ENCODE measurements at regions not wholly inside any gene's neighbourhood (a gene's known extent, or its start where the extent isn't known, plus 50 kb on each side); places are given as distances from the start of the nearest gene placed in this dataset.

DNA sequence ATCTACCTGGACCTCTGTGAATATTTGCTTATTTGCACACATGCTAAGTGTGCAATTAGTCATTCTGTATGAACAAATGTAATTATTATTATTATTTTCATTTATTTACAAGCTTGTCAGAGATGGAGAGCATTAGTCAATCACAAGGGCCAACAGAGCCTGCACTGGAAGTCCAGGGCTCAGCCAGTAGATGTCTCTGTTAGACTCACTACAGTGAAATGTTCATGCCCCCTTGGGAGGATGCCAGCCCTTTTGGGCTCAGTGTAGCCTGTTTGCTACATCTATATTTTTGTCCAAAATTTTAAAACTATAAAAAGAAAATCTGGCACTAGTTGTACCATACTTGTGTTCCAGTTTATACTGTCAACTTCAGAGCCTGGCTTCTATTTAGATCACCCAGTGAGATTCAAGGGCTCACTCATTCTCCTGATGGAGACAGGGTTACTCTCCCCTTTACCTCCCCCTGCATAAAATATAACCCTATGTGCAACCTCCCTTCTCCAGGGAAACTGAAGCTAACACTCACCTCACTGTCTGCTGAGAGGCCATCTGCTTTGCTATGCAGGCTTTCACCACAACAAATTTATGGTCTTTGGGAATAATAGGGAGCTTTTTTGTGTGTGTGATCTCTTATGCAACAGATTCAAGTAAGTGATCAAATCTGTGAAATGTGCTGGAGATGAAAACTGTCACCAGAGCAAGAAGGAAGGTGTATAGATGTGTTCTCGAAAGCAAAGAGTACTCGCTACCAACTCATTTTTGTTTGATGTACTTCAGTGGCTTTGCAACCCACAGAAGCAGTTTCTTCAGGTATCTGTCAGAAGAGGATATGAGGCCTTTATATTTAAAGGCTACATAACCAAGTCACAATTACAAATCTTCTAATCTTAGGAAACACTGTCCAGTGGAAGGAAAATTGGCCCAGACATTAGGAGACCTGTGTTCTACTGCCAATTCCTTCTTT is 99.9 kb upstream of the TLE4 start:
- in situ Hi-C loops (cut with HindIII; ENCODE audit: low sequenced_read_pairs) = no loop called here
- H3K4me3 ChIP-seq (ENCODE audit: low read depth, low read length) = no peak overlapping the region
- TF ChIP-seq, protein P1, sequence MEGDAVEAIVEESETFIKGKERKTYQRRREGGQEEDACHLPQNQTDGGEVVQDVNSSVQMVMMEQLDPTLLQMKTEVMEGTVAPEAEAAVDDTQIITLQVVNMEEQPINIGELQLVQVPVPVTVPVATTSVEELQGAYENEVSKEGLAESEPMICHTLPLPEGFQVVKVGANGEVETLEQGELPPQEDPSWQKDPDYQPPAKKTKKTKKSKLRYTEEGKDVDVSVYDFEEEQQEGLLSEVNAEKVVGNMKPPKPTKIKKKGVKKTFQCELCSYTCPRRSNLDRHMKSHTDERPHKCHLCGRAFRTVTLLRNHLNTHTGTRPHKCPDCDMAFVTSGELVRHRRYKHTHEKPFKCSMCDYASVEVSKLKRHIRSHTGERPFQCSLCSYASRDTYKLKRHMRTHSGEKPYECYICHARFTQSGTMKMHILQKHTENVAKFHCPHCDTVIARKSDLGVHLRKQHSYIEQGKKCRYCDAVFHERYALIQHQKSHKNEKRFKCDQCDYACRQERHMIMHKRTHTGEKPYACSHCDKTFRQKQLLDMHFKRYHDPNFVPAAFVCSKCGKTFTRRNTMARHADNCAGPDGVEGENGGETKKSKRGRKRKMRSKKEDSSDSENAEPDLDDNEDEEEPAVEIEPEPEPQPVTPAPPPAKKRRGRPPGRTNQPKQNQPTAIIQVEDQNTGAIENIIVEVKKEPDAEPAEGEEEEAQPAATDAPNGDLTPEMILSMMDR (IDR thresholded peaks at IDR 0.05; ENCODE audit: low read depth, low read length, missing control alignments) = peak; percentile 45
- no peak for DNase-seq (ENCODE audit: low read depth)

DNA sequence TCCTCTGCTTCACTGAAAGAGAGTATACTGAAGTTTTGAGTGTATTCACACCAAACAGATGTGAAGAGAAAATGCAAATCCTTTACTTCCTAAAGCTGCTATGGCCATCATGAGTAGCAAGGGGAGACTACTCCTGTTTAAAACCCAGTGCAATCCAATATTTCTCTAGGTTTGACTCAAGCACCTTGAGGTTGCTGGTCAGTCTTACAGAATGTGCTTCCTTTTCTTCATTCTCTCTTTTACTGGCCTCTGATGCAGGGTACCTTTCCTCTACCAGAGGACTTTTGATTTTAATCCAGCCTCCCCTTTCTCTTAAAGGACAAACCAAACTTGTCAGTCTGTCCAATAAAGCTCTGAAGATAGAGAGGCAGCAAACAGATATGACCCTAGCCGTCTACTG is 98.1 kb upstream of the TLE4 start:
- TF ChIP-seq, protein P1 (IDR thresholded peaks at IDR 0.05; ENCODE audit: low read depth, low read length, missing control alignments) = no peak
- in situ Hi-C loops (cut with HindIII; ENCODE audit: low sequenced_read_pairs) = no loop called here
- no peak overlapping the region for H3K4me3 ChIP-seq (ENCODE audit: low read depth, low read length)
- DNase-seq (ENCODE audit: low read depth) = no peak

DNA sequence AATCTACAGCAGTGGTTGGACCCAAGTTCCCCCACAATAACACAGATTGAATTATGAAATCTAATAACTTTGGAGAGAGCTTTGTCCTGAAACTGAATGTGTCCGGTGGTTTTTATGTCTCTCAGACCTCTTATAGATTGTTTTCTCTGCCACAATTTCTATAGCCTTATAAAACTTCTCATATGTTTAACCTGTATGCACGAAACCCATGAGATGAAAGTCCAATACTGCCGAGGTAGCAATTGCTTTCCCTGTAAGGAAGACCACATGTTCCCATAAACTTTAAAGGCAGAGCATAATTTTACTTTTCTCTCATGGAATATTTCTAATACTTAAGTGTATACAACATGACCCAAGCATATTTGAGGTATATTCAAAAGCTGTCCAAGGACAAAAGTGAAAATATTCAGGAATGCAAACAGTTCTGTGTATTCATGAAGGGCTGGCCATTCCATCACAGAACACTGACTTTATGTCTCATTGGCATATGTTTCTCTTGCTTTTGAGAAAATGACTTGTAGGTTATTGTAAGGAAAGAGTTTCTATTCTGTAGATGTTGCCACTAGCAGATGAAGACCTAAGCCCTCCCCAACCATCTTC is 94.4 kb upstream of the TLE4 start:
- no peak for DNase-seq (ENCODE audit: low read depth)
- no peak overlapping the region for H3K4me3 ChIP-seq (ENCODE audit: low read depth, low read length)
- TF ChIP-seq, protein P1 (IDR thresholded peaks at IDR 0.05; ENCODE audit: low read depth, low read length, missing control alignments) = no peak
- in situ Hi-C loops (cut with HindIII; ENCODE audit: low sequenced_read_pairs) = no loop called here

DNA sequence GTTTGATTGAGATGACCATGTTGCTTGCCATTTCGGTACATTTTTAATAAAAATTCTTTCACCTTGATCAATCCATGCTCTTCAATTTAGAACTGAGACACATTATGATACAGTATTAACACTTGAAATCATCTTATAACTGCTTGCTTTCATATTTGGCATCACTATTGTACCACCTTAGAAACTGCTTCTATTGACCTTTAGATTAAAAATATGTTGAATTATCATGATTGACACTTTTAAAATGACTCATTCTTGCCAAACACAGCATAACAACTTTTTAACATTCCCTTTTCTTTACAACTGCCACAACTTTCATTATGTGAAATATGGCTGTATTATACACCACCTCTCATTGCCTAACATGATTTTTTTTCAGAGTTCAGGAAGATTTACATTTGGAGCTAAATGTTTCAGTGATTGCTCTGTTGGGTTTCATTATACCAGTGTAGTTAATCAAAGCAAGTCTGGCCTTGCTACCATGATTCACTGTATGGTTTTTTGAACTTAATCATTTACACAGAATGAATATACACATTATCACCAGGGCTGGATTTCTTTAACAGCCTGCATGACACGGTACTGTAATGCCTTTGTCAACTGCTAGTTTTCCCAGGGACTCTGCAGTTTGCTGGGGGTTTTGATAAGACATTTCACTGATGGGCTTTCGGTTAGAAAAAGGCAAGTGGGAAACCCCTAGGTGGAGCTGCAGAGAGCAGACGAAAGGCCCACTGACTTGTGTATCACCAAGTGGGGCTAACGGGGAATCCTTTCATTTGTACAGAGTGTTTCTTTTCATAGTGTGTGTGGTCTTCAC is 93.6 kb upstream of the TLE4 start:
- no peak for DNase-seq (ENCODE audit: low read depth)
- in situ Hi-C loops (cut with HindIII; ENCODE audit: low sequenced_read_pairs) = no loop called here
- H3K4me3 ChIP-seq (ENCODE audit: low read depth, low read length) = no peak overlapping the region
- TF ChIP-seq, protein P1 (IDR thresholded peaks at IDR 0.05; ENCODE audit: low read depth, low read length, missing control alignments) = peak; percentile 64

DNA sequence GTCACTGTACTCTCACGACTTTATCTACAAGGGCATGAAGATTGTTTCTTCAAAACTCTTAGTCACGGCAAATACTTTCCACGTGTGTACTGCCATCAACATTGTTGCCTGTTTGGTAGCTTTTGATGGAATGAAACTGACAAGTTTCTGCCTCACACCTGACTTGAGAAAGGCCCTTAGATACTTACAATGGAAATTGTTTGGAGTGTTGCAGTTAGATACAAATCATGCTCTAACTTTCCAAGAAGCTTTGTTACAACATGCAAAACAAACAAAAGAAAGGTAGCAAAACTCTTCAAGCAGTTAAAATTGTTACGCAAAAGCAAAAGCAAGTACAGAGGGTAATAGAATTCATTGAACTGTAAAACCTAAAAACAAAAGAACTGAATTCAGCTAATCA is 91.1 kb upstream of the TLE4 start:
- in situ Hi-C loops (cut with HindIII; ENCODE audit: low sequenced_read_pairs) = no loop called here
- H3K4me3 ChIP-seq (ENCODE audit: low read depth, low read length) = no peak overlapping the region
- DNase-seq (ENCODE audit: low read depth) = no peak
- TF ChIP-seq, protein P1 (IDR thresholded peaks at IDR 0.05; ENCODE audit: low read depth, low read length, missing control alignments) = no peak

DNA sequence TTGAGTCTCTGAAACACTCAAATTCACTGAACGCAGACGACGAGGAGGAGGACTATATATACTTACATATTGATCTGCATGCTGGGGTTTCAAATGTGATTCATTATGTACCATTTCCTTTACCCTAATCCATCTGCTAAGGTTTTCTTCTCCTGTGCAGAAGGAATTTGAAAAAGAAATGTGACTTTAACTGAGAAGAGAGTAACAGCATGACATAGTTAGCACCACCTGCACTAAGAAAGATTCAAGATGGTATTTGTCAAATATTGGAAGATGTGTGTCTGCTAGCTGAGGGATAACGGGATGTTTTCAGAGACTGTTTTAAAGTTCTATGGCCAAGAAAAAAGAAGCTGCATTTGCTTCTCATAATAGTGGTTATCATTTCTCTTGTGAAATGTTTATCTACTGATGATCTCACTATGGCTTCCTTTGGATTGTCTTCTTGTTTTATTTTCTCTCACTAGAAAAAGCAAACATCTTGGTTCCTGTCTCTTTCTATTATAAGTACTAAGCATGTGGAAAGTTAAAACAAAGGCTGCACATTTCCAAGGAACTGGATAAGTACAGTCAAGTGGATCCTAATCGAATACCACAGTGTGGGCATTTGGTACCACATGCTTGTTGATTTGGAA is 89.8 kb upstream of the TLE4 start:
- TF ChIP-seq, protein P1 (IDR thresholded peaks at IDR 0.05; ENCODE audit: low read depth, low read length, missing control alignments) = no peak
- DNase-seq (ENCODE audit: low read depth) = no peak
- H3K4me3 ChIP-seq (ENCODE audit: low read depth, low read length) = no peak overlapping the region
- in situ Hi-C loops (cut with HindIII; ENCODE audit: low sequenced_read_pairs) = no loop called here
